ENCODE measurements at regions not wholly inside any gene's neighbourhood (a gene's known extent, or its start where the extent isn't known, plus 50 kb on each side); places are given as distances from the start of the nearest gene placed in this dataset.

DNA sequence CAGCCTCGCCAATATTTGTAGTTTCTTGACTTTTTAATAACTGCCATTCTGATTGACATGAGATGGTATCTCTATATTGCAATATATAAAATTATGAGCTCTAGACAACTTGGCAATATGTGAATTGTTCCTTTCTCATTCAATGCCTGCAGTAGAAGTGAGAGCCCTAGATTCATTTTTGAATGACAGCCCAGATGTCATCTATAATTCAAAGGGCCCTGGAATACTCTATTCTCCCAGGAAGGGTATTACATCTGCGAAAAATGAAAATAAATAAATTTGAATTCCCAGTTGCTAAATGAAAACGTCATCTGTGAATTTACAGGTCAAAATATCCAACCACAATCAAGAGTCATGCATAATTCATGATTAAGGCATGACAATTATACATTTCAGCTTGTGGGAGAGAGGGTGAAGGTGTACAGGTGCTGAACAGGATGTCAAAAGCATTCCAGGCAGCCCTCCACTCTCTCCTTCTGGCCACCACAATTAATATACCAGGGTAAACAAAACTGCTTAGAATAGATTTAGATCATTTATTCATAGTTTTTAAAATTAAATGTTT lies 1147.3 kb downstream of the XPNPEP1 start:
- TF ChIP-seq, protein P1, sequence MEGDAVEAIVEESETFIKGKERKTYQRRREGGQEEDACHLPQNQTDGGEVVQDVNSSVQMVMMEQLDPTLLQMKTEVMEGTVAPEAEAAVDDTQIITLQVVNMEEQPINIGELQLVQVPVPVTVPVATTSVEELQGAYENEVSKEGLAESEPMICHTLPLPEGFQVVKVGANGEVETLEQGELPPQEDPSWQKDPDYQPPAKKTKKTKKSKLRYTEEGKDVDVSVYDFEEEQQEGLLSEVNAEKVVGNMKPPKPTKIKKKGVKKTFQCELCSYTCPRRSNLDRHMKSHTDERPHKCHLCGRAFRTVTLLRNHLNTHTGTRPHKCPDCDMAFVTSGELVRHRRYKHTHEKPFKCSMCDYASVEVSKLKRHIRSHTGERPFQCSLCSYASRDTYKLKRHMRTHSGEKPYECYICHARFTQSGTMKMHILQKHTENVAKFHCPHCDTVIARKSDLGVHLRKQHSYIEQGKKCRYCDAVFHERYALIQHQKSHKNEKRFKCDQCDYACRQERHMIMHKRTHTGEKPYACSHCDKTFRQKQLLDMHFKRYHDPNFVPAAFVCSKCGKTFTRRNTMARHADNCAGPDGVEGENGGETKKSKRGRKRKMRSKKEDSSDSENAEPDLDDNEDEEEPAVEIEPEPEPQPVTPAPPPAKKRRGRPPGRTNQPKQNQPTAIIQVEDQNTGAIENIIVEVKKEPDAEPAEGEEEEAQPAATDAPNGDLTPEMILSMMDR (conservative IDR thresholded peaks at IDR 0.05) = no peak
- no peak overlapping the region for H3K27ac ChIP-seq

DNA sequence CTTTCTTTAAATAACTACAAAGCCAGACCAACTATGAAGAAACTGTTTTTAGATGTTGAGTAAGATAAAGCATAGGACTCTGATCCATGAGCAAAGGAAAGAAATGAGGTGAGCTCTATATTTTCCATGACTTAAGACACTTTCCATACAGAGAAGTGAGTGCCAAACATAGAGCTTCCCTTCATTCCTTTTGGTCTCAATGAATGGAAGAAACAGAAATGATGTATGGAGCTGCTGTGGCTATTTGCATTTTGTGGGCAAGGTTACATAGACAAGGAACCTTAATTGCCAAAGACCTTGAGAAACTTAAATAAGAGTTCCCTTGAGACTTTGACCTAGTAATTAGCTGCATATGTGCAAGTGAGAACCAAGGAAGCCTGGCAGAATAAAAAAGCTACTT lies 1152.2 kb downstream of the XPNPEP1 start:
- TF ChIP-seq, protein P1 (conservative IDR thresholded peaks at IDR 0.05) = no peak

DNA sequence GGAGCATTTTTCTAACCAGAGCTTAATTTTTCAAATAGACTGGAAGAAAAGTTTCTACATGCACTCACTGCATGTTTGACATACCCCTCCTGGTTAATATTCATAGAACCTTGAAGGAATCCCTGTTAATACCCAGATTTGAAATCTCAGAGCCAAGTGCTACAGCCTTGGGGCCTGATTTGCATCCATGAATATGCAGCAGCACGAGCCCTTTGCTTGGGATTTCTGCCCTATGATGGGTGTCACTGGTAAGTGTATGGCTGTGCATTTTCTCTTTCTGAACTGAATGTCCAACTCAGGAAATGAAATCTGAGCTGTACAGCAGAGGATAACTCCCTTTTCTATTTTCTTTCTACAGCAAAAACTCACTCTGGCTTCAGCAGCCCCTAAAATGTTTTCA lies 1157.5 kb downstream of the XPNPEP1 start:
- H3K27ac ChIP-seq = no peak overlapping the region
- TF ChIP-seq, protein P1 (conservative IDR thresholded peaks at IDR 0.05) = no peak

More for the DNA sequence above, 1152.2 kb downstream of the XPNPEP1 start:
- H3K27ac ChIP-seq = no peak overlapping the region

DNA sequence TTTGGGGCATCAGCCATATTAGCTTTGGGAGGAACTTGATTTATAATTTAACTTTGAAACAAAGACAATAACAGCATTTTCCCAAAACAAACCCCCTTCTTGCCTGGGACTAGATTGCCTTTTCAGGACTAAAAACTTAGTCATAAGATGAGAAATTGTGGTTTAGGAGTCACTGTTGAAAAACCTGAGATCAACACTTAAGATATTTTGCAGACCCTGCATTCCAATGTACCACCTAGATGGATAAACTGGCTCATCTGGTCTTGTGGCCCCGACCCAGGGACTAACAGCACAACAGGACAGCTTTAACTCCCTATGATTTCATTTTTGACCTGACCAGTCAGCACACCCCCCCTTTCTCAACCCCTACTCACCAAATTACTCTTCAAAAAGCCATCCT lies 1165.4 kb downstream of the XPNPEP1 start:
- no peak overlapping the region for H3K27ac ChIP-seq
- TF ChIP-seq, protein P1 (conservative IDR thresholded peaks at IDR 0.05) = no peak

DNA sequence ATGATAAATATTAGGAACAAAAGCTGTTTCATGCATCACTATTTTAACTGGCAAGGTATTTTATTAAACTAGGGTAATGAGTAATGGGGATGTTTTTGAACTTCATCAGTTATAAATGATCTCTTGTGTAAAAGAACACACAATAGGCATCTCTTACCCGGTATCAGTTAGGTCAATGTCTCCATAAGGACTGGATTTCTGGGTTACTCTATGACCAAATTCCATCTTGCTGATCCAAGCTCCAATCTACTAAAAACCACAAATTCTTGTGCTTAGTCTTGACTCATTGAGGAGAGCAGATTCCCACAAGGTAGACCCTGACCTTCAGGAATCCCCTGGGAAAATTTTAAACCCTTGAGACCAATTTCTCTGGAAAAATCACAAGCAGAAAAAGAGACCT lies 1167.7 kb downstream of the XPNPEP1 start:
- H3K27ac ChIP-seq = no peak overlapping the region
- TF ChIP-seq, protein P1 (conservative IDR thresholded peaks at IDR 0.05) = no peak

DNA sequence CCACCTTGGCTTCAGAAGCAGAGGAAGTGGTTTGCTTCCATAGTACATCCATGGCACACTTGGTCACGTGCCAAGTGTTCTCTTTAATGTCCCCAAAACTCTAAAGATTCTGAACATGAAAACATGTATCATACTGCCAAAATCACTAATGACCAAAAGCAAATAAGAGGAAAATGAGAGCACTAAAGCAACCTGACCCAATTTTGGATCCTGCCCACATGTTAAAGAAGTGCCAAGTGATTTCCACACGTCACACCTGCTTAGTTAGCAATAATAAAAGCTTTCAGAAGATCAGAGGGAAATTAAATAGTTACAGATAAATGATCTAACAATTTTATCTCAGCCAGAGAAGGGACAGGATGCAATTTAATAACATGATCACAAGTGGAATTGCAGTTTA lies 1170.0 kb downstream of the XPNPEP1 start:
- TF ChIP-seq, protein P1 (conservative IDR thresholded peaks at IDR 0.05) = no peak
- no peak overlapping the region for H3K27ac ChIP-seq

DNA sequence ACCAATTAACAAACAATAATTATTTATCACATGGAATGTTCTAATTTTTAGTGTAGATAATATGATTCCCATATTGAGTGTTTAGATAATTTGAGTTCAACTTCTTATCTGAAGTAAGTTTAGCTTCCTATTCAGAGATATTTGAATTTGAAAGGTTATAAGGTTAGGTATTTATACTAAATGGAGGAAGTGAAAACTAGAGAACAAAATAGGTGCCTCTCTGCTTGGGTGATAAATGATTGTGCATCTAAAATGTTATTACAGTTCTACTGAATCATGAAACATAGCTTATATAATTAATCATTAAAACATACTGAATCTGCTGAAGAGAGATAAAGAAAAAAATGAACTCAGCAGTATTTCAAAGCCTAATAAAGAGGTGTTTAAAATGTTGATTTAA lies 1174.3 kb downstream of the XPNPEP1 start:
- TF ChIP-seq, protein P1 (conservative IDR thresholded peaks at IDR 0.05) = no peak
- H3K27ac ChIP-seq = no peak overlapping the region

Measured in VCaP (cell line).